HUES48 (cell line): ENCODE measurements at regions not wholly inside any gene's neighbourhood (a gene's known extent, or its start where the extent isn't known, plus 50 kb on each side); places are given as distances from the start of the nearest gene placed in this dataset.

Source experiments
- H3K27ac ChIP-seq: one replicate; pipeline ENCODE4 v1.7.0; 2013; ENCODE audit warnings: low read depth, low read length, inconsistent platforms
- H3K27me3 ChIP-seq: 2 replicates; pipeline ENCODE4 v1.6.1; 2013; ENCODE audit warnings: mild to moderate bottlenecking, low read length; ENCODE audit not compliant: control insufficient read depth, insufficient read depth
- H3K36me3 ChIP-seq: 2 replicates; pipeline ENCODE4 v1.6.1; 2013; ENCODE audit warnings: low read length; ENCODE audit not compliant: control insufficient read depth, insufficient read depth
- H3K4me1 ChIP-seq: 2 replicates; pipeline ENCODE4 v1.6.1; 2013; ENCODE audit warnings: mild to moderate bottlenecking, low read length; ENCODE audit not compliant: control insufficient read depth, insufficient read depth
- H3K4me3 ChIP-seq: 2 replicates; pipeline ENCODE4 v1.5.1; 2013; ENCODE audit warnings: mild to moderate bottlenecking, low read depth, low read length
- H3K9ac ChIP-seq: 2 replicates; pipeline ENCODE4 v1.6.1; 2013; ENCODE audit warnings: mild to moderate bottlenecking, low read depth, low read length, moderate library complexity
- H3K9me3 ChIP-seq: 2 replicates; pipeline ENCODE4 v1.6.1; 2013; ENCODE audit warnings: low read length; ENCODE audit not compliant: control insufficient read depth, insufficient read depth

- Histone ChIP-seq H3K27ac (no peak overlapping the region), H3K9ac (no peak overlapping the region), H3K36me3 (no peaks in the 10 kb centered on the region), H3K4me1 (peaks cover 16% of the 10 kb centered on the region), H3K27me3 (no peaks in the 10 kb centered on the region), H3K4me3 (no peak overlapping the region), H3K9me3 (peaks cover 2% of the 10 kb centered on the region; the same call in 1 of the 2 replicates)
Observed at GRCh38 chr20:60800185-60800584, 451.9 kb upstream of the CDH4 start.

GRCh38 chr20:60802676-60803075 is 449.4 kb upstream of the CDH4 start:
- Histone ChIP-seq H3K27ac (no peak overlapping the region), H3K9me3 (peaks cover 4% of the 10 kb centered on the region; the same call in 1 of the 2 replicates), H3K4me3 (no peak overlapping the region), H3K4me1 (peaks cover 19% of the 10 kb centered on the region), H3K9ac (no peak overlapping the region), H3K36me3 (no peaks in the 10 kb centered on the region), H3K27me3 (no peaks in the 10 kb centered on the region)

GRCh38 chr20:60803335-60804055 is 448.6 kb upstream of the CDH4 start:
- Histone ChIP-seq H3K36me3 (no peaks in the 10 kb centered on the region), H3K27ac (no peak overlapping the region), H3K9me3 (peaks cover 11% of the 10 kb centered on the region), H3K9ac (no peak overlapping the region), H3K4me3 (no peak overlapping the region), H3K4me1 (peaks cover 19% of the 10 kb centered on the region), H3K27me3 (no peaks in the 10 kb centered on the region)

- H3K9ac ChIP-seq: no peak overlapping the region
- H3K36me3 ChIP-seq: no peaks in the 10 kb centered on the region
- peaks cover 11% of the 10 kb centered on the region for H3K9me3 ChIP-seq
- no peak overlapping the region for H3K4me3 ChIP-seq
- no peaks in the 10 kb centered on the region for H3K27me3 ChIP-seq
- peaks cover 19% of the 10 kb centered on the region for H3K4me1 ChIP-seq
- H3K27ac ChIP-seq: peak overlapping the region; percentile 14
Observed at GRCh38 chr20:60804240-60804917, 447.7 kb upstream of the CDH4 start.

GRCh38 chr20:60804918-60805630 is 447.0 kb upstream of the CDH4 start:
- Histone ChIP-seq H3K36me3 (no peaks in the 10 kb centered on the region), H3K9me3 (peaks cover 11% of the 10 kb centered on the region), H3K27me3 (no peaks in the 10 kb centered on the region), H3K4me3 (no peak overlapping the region), H3K4me1 (peaks cover 19% of the 10 kb centered on the region), H3K9ac (no peak overlapping the region), H3K27ac (peak overlapping the region; percentile 14)

GRCh38 chr20:60806354-60806753 is 445.7 kb upstream of the CDH4 start:
- Histone ChIP-seq H3K9ac (no peak overlapping the region), H3K4me3 (no peak overlapping the region), H3K27me3 (no peaks in the 10 kb centered on the region), H3K9me3 (peaks cover 9% of the 10 kb centered on the region), H3K36me3 (no peaks in the 10 kb centered on the region), H3K27ac (no peak overlapping the region), H3K4me1 (peaks cover 19% of the 10 kb centered on the region)

- Histone ChIP-seq H3K4me3 (no peak overlapping the region), H3K4me1 (peaks cover 19% of the 10 kb centered on the region), H3K9me3 (peaks cover 9% of the 10 kb centered on the region), H3K27ac (no peak overlapping the region), H3K9ac (no peak overlapping the region), H3K27me3 (no peaks in the 10 kb centered on the region), H3K36me3 (no peaks in the 10 kb centered on the region)
Observed at GRCh38 chr20:60806824-60807223, 445.2 kb upstream of the CDH4 start.

- H3K4me3 ChIP-seq: no peak overlapping the region
- H3K9me3 ChIP-seq: peaks cover 9% of the 10 kb centered on the region
- H3K27me3 ChIP-seq: no peaks in the 10 kb centered on the region
- H3K36me3 ChIP-seq: no peaks in the 10 kb centered on the region
- no peak overlapping the region for H3K9ac ChIP-seq
- H3K27ac ChIP-seq: no peak overlapping the region
- H3K4me1 ChIP-seq: peaks cover 19% of the 10 kb centered on the region
Observed at GRCh38 chr20:60808003-60808672, 443.9 kb upstream of the CDH4 start.

- Histone ChIP-seq H3K9me3 (peaks cover 9% of the 10 kb centered on the region), H3K4me1 (peaks cover 18% of the 10 kb centered on the region), H3K4me3 (no peak overlapping the region), H3K9ac (no peak overlapping the region), H3K36me3 (no peaks in the 10 kb centered on the region), H3K27ac (no peak overlapping the region), H3K27me3 (no peaks in the 10 kb centered on the region)
Observed at GRCh38 chr20:60808701-60809100, 443.4 kb upstream of the CDH4 start.

- H3K27me3 ChIP-seq: no peaks in the 10 kb centered on the region
Observed at GRCh38 chr20:60810561-60810960, 441.5 kb upstream of the CDH4 start.

More at GRCh38 chr20:60810561-60810960, 441.5 kb upstream of the CDH4 start:
- H3K4me1 ChIP-seq: peaks cover 2% of the 10 kb centered on the region; the same call in 1 of the 2 replicates
- H3K9ac ChIP-seq: no peak overlapping the region
- no peak overlapping the region for H3K4me3 ChIP-seq
- no peak overlapping the region for H3K27ac ChIP-seq
- H3K36me3 ChIP-seq: no peaks in the 10 kb centered on the region
- peaks cover 9% of the 10 kb centered on the region for H3K9me3 ChIP-seq
